Urothelium cell line (cell line): ENCODE measurements at regions not wholly inside any gene's neighbourhood (a gene's known extent, or its start where the extent isn't known, plus 50 kb on each side); places are given as distances from the start of the nearest gene placed in this dataset.
"Not testable (repeated sequence)": the region's sequence is repeated elsewhere in the genome, so short reads cannot be mapped to it uniquely, and the experiment has no call there.

Experiments
- DNase-seq: peaks from one replicate; pipeline ENCODE4 v3.0.0; 2011; ENCODE audit warnings: low spot score, mixed read lengths
- FAIRE-seq: peaks from 2 replicates; lab custom pipeline; 2011; peaks lifted over from hg19 to GRCh38; lab: Jason Lieb, UNC

- FAIRE-seq = no peak
- DNase-seq = no peak
Measured at GRCh38 chr2:223283329-223283728, 231.3 kb downstream of the KCNE4 start.

- DNase-seq (no peak), FAIRE-seq (no peak)
Measured at GRCh38 chr2:223283771-223284170, 231.8 kb downstream of the KCNE4 start.

DNA sequence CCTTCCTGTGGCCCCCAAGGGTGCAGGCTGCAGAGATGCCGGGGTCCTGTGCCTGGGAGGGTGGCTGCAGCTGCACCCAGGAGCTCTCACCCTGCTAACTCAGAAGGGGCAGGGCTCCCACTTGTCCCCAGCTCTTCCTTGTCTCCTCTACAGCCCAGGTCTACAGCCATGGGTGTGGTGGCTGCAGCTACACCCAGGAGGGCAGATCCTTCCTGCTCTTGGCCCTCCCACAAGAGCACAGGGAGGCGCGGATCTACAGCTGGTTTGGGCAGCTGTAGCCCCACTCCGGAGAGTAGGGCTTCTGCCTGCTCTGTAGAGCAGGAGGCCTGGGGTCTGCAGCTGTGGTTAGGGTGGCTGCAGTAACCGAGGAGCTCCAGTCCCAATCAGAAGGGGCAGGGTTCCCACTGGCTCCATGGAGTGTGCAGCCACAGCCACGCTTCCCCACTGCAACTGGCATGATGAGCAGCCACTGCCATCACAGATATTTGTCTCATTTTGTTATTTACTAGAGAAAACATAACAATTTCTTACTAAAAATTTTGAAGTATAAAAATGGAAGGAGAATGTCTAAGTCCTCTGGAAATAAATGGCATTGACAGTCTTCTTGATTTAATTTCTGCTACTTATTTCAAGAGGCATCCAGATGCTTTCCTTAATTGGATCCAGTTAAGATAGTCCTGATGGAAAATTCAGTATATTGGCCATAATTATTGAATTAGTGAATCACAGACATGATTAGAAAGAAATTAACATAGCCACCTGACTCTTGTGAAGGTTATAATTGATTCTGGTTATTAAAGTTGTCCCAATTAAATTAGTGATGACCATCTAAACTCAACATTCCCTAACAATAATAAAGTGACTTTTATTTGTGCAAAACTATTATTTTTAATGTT lies 233.6 kb downstream of the KCNE4 start:
- DNase-seq (no peak), FAIRE-seq (no peak)

DNA sequence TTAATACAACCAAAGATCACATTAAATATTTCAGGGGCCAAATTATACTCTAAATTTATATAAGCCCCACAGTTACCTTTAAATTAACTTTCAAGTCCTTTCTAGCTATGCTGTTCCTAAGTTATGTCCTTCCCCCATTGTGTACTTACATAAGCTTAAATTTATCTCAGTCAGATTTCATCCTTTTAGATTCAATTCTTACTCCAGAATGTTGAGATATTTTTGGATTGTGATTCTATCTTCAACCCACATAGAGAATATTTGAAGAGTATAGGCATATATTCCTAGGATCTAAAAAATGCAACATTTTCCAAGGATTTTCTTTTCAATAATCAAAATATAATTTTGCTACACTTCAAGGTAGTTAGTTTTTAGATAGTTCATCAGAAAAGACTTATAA lies 242.8 kb downstream of the KCNE4 start:
- no peak for DNase-seq
- FAIRE-seq = no peak

GRCh38 chr2:223297788-223298187 lies 245.8 kb downstream of the KCNE4 start:
- FAIRE-seq (no peak), DNase-seq (no peak)

DNA sequence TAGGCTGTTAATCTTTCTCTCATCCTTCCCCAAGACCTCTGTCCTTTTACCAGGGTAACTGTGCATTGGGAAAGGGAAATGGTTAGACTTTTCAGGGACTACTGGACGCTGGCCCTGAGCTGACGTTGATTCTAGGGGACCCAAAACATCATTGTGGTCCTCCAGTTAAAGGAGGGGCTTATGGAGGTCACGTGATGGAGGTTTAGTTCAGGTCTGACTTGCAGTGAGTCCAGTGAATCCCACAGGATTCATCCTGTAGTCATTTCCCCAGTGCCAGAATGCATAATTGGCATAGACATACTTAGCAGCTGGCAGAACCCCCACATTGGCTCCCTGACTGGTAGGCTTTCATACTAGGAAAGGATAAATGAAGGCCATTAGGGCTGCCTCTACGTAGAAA lies 246.3 kb downstream of the KCNE4 start:
- not testable (repeated sequence) for DNase-seq, FAIRE-seq

GRCh38 chr2:223300326-223300725 lies 248.3 kb downstream of the KCNE4 start:
- DNase-seq (no peak), FAIRE-seq (no peak)

DNA sequence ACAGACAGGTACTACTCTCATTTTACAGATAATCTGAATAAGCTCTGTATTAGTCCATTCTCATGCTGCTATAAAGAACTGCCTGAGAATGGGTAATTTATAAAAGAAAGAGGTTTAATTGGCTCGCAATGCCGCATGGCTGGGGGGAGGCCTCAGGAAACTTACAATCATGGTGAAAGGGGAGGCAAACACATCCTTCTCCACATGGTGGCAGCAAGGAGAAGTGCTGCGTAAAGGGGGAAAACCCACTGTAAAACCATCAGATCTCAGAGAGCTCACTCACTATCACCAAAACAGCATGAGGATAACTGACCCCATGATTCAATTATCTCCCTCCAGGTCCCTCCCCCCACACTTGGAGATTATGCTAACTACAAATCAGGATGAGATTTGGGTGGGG lies 254.4 kb downstream of the KCNE4 start:
- DNase-seq = no peak
- no peak for FAIRE-seq

- DNase-seq = no peak
- FAIRE-seq = no peak
Measured at GRCh38 chr2:223311889-223312680, 260.1 kb downstream of the KCNE4 start.

DNA sequence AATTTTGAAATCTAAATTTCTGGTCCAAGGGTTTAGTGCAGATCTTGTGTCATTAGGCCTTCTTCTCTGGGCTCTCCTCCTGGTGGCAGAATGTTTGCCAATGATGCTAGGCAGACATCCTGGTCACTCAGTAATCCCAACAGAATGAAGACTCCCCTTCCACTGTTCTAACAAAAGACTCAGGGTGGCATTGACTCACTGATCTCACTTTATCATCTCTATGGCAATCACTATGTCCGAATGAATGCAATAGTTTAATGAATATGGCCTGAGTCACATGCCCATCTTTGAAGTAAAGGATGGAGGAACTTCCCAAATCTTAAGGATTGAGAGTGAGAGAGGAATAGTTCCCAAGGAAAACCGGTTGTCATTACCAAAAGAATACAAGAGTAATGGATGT lies 261.1 kb downstream of the KCNE4 start:
- no peak for FAIRE-seq
- no peak for DNase-seq

DNA sequence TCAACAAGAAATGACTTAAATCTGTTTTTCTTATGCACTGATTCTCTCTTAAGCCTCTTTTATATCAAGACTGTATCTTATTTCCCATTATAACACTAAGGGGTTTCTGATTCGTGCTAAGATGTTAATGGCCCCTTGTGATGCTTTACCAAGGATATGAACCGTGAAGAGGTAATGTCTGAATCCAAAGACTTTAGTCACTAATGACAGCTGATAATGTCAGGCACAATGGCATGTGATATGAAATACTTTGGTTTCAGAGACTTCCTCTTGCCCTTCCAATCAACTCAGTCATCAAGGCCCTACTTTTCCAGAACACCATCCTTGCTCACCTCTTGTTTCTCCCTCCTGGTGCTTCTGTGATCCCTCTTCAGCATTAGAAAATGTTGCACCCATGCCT lies 262.8 kb downstream of the KCNE4 start:
- DNase-seq = no peak
- FAIRE-seq = no peak

- FAIRE-seq (no peak), DNase-seq (no peak)
Measured at GRCh38 chr2:223315813-223316212, 263.8 kb downstream of the KCNE4 start.

DNA sequence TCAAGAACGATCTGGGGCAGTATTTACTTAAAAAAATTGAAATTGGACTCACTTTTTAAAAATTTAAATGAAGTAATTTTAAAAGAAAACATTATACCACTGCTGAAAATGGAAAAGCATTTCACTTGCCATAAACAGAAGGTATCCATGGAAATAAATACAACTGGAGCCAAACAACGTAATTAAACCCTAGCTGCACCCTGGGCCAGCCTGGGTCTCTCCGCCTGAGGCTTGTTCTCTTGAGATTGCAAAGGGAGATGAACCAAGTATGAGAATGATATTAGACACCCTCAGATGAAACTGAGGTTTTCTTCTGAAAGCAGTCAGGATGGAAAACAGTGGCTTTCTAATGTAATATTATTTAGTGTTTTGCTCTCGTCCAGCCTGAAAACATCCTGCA lies 264.4 kb downstream of the KCNE4 start:
- FAIRE-seq = no peak

DNA sequence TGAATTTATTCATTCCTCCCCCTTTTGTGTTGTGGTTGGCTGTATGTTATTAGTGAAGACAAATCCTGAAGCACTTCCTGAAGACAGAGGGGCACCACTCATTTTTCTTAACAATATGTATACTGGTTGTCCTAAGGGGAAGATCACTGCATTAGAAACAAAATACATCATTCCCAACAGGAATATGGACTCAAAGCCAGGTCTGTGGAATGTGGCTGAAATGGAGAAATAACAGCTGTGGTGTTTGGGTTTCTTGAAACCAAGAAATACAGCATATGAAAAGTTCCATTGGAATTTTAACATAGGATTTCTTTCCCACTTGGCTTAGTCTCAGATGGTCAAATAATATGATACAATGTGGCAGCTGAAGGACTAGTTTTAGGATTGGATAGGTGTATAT lies 267.6 kb downstream of the KCNE4 start:
- no peak for FAIRE-seq
- no peak for DNase-seq

More for the DNA sequence above, 264.4 kb downstream of the KCNE4 start:
- no peak for DNase-seq

- no peak for FAIRE-seq
- DNase-seq = no peak
Measured at GRCh38 chr2:223324402-223324801, 272.4 kb downstream of the KCNE4 start.

DNA sequence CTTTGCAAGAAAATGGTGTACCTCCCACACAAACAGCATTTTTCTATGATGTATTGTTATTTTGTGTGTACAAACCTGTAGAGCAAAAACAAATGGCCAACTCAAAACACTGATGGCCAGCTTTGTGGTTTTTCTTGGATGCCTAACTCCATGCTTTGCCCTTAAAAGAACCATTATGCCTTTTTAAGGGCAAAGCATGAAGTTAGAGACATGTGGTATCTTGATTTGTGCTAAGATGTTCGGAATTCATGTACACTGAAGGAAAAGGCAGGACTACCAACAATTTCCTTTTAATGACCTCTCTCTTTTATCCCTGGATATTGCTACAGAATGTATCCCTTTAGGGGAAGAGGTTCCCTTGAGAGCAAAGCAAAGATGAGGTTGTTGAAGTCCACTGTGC lies 273.6 kb downstream of the SCG2 start:
- FAIRE-seq (no peak), DNase-seq (no peak)

GRCh38 chr2:223330747-223331146 lies 271.4 kb downstream of the SCG2 start:
- DNase-seq, FAIRE-seq: not testable (repeated sequence)

DNA sequence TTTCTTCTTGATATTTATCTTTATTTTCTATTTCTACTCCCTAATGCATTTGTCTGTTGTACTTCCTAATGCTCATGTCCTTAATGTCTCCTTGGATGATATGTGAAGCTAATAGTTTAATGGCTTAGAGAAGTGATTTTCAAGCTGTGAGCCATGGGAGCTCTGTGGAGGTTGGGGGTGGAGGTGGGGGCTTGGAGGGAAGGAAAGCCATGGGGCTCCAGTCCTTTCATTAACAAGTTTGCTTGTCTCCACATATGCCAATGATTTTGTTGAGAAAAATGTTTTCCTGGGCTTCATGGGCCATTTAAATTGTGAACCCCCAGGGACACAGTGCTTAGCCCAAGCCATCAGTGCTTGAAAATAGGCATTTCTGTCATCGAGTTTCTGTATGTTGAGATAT lies 264.1 kb downstream of the SCG2 start:
- DNase-seq (no peak), FAIRE-seq (no peak)

DNA sequence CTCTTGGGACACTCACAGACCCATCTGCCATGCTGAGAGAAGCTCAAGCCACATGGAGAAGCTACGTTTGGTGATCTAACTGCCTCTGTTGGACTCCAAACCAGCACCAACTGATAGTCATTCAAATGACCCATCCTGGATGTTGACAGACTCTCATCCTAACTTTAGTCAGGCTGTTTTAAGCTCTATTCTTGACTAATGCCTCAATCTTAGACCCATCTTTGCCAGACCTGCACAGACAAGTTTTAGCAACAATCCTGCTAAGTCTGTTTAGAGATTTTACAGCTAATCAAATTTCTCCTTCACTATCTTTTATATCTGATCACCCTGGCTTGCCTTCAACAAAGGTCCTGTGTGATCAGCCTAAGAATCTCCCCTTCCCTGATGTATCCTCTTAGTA lies 245.1 kb downstream of the SCG2 start:
- no peak for DNase-seq
- no peak for FAIRE-seq

DNA sequence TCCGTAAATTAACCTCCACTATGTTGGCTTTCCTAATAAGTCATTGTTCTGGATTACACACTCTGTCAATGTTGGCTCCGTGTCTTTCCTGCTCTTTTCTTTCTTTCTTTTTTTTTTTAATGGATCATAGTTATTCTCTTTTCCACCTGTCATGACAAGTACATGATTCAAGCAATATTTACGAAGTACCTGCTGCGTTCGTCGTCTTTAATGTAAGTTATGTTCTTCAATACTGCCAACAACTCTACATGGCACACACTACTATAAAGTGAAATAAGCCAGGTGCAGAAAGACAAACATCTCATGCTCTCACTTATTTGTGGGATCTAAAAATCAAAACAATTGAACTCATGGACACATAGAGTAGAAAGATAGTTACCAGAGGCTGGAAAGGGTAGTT lies 239.1 kb downstream of the SCG2 start:
- no peak for FAIRE-seq
- no peak for DNase-seq

DNA sequence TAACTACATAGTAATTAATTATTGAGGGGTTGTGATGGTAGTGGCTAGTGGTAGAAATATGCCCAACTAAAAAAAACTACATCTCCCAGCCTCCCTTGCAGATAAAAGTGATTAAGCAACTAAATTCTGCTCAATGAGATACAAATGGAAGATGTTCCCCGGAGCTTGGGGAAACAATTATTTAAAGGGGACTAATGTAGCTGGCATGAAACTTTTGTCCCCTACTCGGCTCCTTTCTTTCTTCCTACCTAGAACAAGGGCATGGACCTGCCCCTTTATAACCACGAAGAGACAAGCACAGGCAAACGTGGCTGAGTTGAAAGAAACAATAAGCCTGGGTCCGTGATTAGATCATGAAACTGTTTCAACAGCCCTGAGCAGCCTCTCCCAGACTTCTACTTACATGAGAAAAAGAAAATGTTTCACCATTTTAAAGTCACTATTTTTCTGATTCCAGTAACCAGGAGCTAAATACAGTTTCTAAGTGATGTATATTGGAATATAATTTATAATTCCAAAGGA lies 236.9 kb downstream of the SCG2 start:
- FAIRE-seq (no peak), DNase-seq (no peak)

DNA sequence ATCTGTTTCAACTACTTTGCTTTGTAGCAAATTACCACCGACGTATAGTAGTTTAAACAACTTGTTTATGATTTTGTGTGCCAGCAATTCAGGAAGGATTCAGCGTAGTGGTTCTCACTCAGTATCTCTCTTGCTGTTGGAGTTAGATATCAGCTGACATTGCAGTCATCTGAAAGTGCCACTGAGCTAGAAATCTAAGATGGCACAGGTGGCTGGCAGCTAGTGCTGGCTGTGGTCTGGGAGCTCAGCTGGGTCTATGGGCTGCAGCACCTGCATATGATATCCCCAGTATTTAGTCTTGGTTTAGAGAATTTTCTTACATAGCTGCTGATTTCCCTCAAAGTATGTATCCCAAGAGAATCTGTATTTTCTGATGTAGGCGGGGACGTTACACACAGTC lies 235.6 kb downstream of the SCG2 start:
- DNase-seq (no peak), FAIRE-seq (no peak)
